SK-N-SH treated with all-trans-retinoic acid at 6 μM for 48 hours (cell line): ENCODE measurements at regions not wholly inside any gene's neighbourhood (a gene's known extent, or its start where the extent isn't known, plus 50 kb on each side); places are given as distances from the start of the nearest gene placed in this dataset.

ENCODE experiments used
- ATAC-seq: fragments of 200-7000 bp; cut with Tn5 transposase; 3 replicates; pipeline ENCODE4 v1.9.1; 2020; ENCODE audit warnings: mild to moderate bottlenecking, moderate library complexity
- ARNTL ChIP-seq: fragments of 450-650 bp; formaldehyde crosslinking; IDR thresholded peaks from 2 replicates; pipeline ENCODE4 v1.5.0; 2020; ENCODE audit warnings: low read depth, mild to moderate bottlenecking, moderate library complexity, borderline replicate concordance
- BACH2 ChIP-seq: fragments of 250-450 bp; sonication (Bioruptor Pico); IDR thresholded peaks from 2 replicates; pipeline ENCODE4 v1.9.0; 2021; ENCODE audit warnings: mild to moderate bottlenecking, borderline replicate concordance
- CSDC2 ChIP-seq: fragments of 250-450 bp; sonication (Bioruptor Pico); IDR thresholded peaks from 2 replicates; pipeline ENCODE4 v1.5.0; 2020; ENCODE audit warnings: mild to moderate bottlenecking, moderate library complexity
- ESRRG ChIP-seq: fragments of 250-450 bp; sonication (Bioruptor Pico); IDR thresholded peaks from 2 replicates; pipeline ENCODE4 v1.6.1; 2021; ENCODE audit warnings: mild to moderate bottlenecking
- GLIS3 ChIP-seq: fragments of 250-450 bp; sonication (Bioruptor Pico); IDR thresholded peaks from 2 replicates; pipeline ENCODE4 v1.5.0; 2020; ENCODE audit warnings: mild to moderate bottlenecking, moderate library complexity
- ISL1 ChIP-seq: fragments of 250-450 bp; sonication (Bioruptor Pico); IDR thresholded peaks from 2 replicates; pipeline ENCODE4 v2.1.2; 2022; ENCODE audit warnings: mild to moderate bottlenecking, moderate library complexity
- OSR1 ChIP-seq: fragments of 250-450 bp; sonication (Bioruptor Pico); IDR thresholded peaks from 2 replicates; pipeline ENCODE4 v1.8.0; 2022; ENCODE audit warnings: moderate library complexity, mild to moderate bottlenecking, inconsistent platforms
- PATZ1 ChIP-seq: fragments of 250-450 bp; sonication (Bioruptor Pico); IDR thresholded peaks from 2 replicates; pipeline ENCODE4 v1.8.0; 2020; ENCODE audit warnings: mild to moderate bottlenecking, moderate library complexity, borderline replicate concordance
- POU6F1 ChIP-seq: fragments of 250-450 bp; sonication (Bioruptor Pico); IDR thresholded peaks from 2 replicates; pipeline ENCODE4 v1.8.0; 2021; ENCODE audit warnings: low read depth, mild to moderate bottlenecking, moderate library complexity, borderline replicate concordance
- PPARA ChIP-seq: fragments of 250-450 bp; sonication (Bioruptor Pico); IDR thresholded peaks from 2 replicates; pipeline ENCODE4 v1.5.0; 2020; ENCODE audit warnings: mild to moderate bottlenecking, borderline replicate concordance
- RARB ChIP-seq: fragments of 250-450 bp; sonication (Bioruptor Pico); IDR thresholded peaks from 2 replicates; pipeline ENCODE4 v1.8.0; 2021; ENCODE audit warnings: mild to moderate bottlenecking, moderate library complexity
- SNAI2 ChIP-seq: fragments of 250-450 bp; sonication (Bioruptor Pico); IDR thresholded peaks from 2 replicates; pipeline ENCODE4 v1.5.0; 2020; ENCODE audit warnings: mild to moderate bottlenecking, moderate library complexity
- TCF4 ChIP-seq: fragments of 250-450 bp; sonication (Bioruptor Pico); IDR thresholded peaks from 2 replicates; pipeline ENCODE4 v1.8.0; 2021; ENCODE audit warnings: mild to moderate bottlenecking, moderate library complexity, borderline replicate concordance
- TOX ChIP-seq: fragments of 250-450 bp; sonication (Bioruptor Pico); IDR thresholded peaks from 2 replicates; pipeline ENCODE4 v1.8.0; 2021; ENCODE audit warnings: mild to moderate bottlenecking, moderate library complexity, borderline replicate concordance
- ZC3H10 ChIP-seq: fragments of 250-450 bp; sonication (Bioruptor Pico); IDR thresholded peaks from 2 replicates; pipeline ENCODE4 v1.5.1; 2021; ENCODE audit warnings: mild to moderate bottlenecking, moderate library complexity
- ZFP3 ChIP-seq: fragments of 250-450 bp; sonication (Bioruptor Pico); IDR thresholded peaks from 2 replicates; pipeline ENCODE4 v1.5.0; 2020; ENCODE audit warnings: mild to moderate bottlenecking, moderate library complexity
- ZFP30 ChIP-seq: fragments of 450-650 bp; formaldehyde crosslinking; IDR thresholded peaks from 2 replicates; pipeline ENCODE4 v1.5.0; 2022; ENCODE audit warnings: mild to moderate bottlenecking, moderate library complexity
- ZNF565 ChIP-seq: fragments of 450-650 bp; formaldehyde crosslinking; conservative IDR thresholded peaks from 2 replicates; pipeline ENCODE4 v1.5.0; 2020; ENCODE audit warnings: low read depth, mild to moderate bottlenecking, moderate library complexity
- ZNF70 ChIP-seq: fragments of 450-650 bp; formaldehyde crosslinking; IDR thresholded peaks from 2 replicates; pipeline ENCODE4 v1.5.0; 2020; ENCODE audit warnings: mild to moderate bottlenecking, moderate library complexity
- ZNF8 ChIP-seq: fragments of 450-650 bp; formaldehyde crosslinking; IDR thresholded peaks from 2 replicates; pipeline ENCODE4 v1.5.0; 2020; ENCODE audit warnings: mild to moderate bottlenecking, moderate library complexity
- TF ChIP-seq, protein P1 (sequence below): fragments of 250-450 bp; sonication (Bioruptor Pico); IDR thresholded peaks from 2 replicates; pipeline ENCODE4 v1.5.1; 2021; ENCODE audit warnings: mild to moderate bottlenecking, moderate library complexity
- TF ChIP-seq, protein P2 (sequence below): fragments of 250-450 bp; sonication (Bioruptor Pico); IDR thresholded peaks from 2 replicates; pipeline ENCODE4 v1.5.1; 2020; ENCODE audit warnings: low read depth, mild to moderate bottlenecking, moderate library complexity

- TF ChIP-seq BACH2 (CRISPR knock-in tag) = no peak
- TF ChIP-seq ISL1 (CRISPR knock-in tag) = no peak
- no peak for TF ChIP-seq TOX
- no peak for TF ChIP-seq ZFP3
- TF ChIP-seq OSR1 (CRISPR knock-in tag) = no peak
- no peak for TF ChIP-seq RARB (CRISPR knock-in tag)
- no peak for TF ChIP-seq POU6F1 (CRISPR knock-in tag)
- TF ChIP-seq TCF4 = no peak
- no peak for TF ChIP-seq ESRRG (CRISPR knock-in tag)
- TF ChIP-seq PPARA (CRISPR knock-in tag) = no peak
- TF ChIP-seq, protein P1, sequence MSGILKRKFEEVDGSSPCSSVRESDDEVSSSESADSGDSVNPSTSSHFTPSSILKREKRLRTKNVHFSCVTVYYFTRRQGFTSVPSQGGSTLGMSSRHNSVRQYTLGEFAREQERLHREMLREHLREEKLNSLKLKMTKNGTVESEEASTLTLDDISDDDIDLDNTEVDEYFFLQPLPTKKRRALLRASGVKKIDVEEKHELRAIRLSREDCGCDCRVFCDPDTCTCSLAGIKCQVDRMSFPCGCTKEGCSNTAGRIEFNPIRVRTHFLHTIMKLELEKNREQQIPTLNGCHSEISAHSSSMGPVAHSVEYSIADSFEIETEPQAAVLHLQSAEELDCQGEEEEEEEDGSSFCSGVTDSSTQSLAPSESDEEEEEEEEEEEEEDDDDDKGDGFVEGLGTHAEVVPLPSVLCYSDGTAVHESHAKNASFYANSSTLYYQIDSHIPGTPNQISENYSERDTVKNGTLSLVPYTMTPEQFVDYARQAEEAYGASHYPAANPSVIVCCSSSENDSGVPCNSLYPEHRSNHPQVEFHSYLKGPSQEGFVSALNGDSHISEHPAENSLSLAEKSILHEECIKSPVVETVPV (CRISPR knock-in tag) = no peak
- no peak for TF ChIP-seq PATZ1 (CRISPR knock-in tag)
- TF ChIP-seq, protein P2, sequence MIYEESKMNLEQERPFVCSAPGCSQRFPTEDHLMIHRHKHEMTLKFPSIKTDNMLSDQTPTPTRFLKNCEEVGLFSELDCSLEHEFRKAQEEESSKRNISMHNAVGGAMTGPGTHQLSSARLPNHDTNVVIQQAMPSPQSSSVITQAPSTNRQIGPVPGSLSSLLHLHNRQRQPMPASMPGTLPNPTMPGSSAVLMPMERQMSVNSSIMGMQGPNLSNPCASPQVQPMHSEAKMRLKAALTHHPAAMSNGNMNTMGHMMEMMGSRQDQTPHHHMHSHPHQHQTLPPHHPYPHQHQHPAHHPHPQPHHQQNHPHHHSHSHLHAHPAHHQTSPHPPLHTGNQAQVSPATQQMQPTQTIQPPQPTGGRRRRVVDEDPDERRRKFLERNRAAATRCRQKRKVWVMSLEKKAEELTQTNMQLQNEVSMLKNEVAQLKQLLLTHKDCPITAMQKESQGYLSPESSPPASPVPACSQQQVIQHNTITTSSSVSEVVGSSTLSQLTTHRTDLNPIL (CRISPR knock-in tag) = no peak
- TF ChIP-seq ZNF565 (CRISPR knock-in tag) = no peak
- TF ChIP-seq ZNF70 (CRISPR knock-in tag) = no peak
- no peak for TF ChIP-seq SNAI2 (CRISPR knock-in tag)
- no peak for TF ChIP-seq ZC3H10
- no peak for TF ChIP-seq ARNTL (CRISPR knock-in tag)
- ATAC-seq = no peak
Measured at GRCh38 chr6:165782812-165783211, 119.8 kb upstream of the PDE10A start.

- no peak for TF ChIP-seq ZNF8 (CRISPR knock-in tag)
- no peak for TF ChIP-seq ARNTL (CRISPR knock-in tag)
- no peak for TF ChIP-seq PPARA (CRISPR knock-in tag)
- no peak for TF ChIP-seq ZNF565 (CRISPR knock-in tag)
- no peak for TF ChIP-seq TOX
- no peak for TF ChIP-seq ZFP3
- no peak for TF ChIP-seq PATZ1 (CRISPR knock-in tag)
- no peak for TF ChIP-seq ZNF70 (CRISPR knock-in tag)
- no peak for TF ChIP-seq GLIS3
- no peak for TF ChIP-seq RARB (CRISPR knock-in tag)
- TF ChIP-seq, protein P1 (CRISPR knock-in tag) = no peak
- ATAC-seq = no peak
Measured at GRCh38 chr6:165782134-165782533, 119.1 kb upstream of the PDE10A start.

GRCh38 chr6:165777680-165778079, 114.6 kb upstream of the PDE10A start:
- TF ChIP-seq ISL1 (CRISPR knock-in tag) (no peak), ZFP30 (CRISPR knock-in tag) (no peak), RARB (CRISPR knock-in tag) (no peak), CSDC2 (CRISPR knock-in tag) (no peak)
- ATAC-seq = no peak
